UCSD-AML1 (cell line): ENCODE measurements at regions not wholly inside any gene's neighbourhood (a gene's known extent, or its start where the extent isn't known, plus 50 kb on each side); places are given as distances from the start of the nearest gene placed in this dataset.

Source experiments
- DNase-seq: peaks from one replicate; lab custom pipeline; 2025; ENCODE audit not compliant: unreplicated experiment; lab: John Stamatoyannopoulos, UW

- DNase-seq = no peak
Measured at GRCh38 chrX:138765051-138765450, 53.5 kb upstream of the FGF13 start.

GRCh38 chrX:138763761-138764160 is 52.2 kb upstream of the FGF13 start:
- no peak for DNase-seq

- no peak for DNase-seq
Measured at GRCh38 chrX:138761380-138761779, 49.9 kb upstream of the FGF13 start.
